ENCODE measurements at regions not wholly inside any gene's neighbourhood (a gene's known extent, or its start where the extent isn't known, plus 50 kb on each side); places are given as distances from the start of the nearest gene placed in this dataset.

DNA sequence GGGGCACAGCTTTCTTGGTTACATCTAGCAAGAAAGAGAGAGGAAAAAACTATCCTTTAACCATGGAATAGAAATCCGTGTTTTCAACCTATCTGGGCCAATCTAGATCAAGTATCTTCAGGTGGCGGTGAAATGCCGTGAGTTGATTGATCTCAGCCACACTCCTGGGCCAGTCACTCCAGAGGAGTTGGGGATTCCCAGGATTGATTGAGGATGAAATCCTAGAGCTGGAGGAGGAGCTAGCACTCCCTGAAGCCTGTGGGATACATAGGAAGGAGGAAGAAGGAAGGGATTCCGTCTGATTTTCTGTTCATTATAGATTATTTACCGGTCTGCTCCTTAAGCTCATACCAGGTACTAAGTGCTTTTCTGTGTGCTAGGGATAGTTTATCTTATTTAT is 106.3 kb upstream of the ARID2 start:
- TF ChIP-seq SP1 (IDR thresholded peaks at IDR 0.05): no peak
- TF ChIP-seq ZNF384 (IDR thresholded peaks at IDR 0.05): no peak
- CTCF ChIA-PET: no interaction called here
- POLR2A ChIA-PET: no interaction called here
- DNase-seq (ENCODE audit: extremely low spot score): no peak

DNA sequence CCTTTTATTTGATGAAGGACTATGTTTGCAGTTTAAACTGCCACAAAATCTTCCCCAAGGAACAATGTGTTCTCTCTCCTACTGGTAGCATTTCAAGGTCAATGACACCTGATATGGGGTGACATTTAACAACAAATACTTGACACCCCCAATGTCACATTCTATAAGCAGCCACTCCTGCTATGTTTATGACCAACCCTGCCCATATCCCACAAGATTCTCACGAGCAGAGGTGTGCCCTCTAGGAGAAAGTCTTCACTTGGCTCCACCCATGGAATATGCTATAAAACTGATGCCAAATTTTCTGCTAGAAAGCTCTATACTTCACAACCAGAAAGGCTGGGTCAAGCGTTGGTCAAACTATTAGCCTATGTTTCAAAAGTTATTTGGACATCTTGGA is 105.6 kb upstream of the ARID2 start:
- no peak for DNase-seq (ENCODE audit: extremely low spot score)
- ChIA-PET POLR2A (no interaction called here), CTCF (no interaction called here)
- TF ChIP-seq, protein P1, sequence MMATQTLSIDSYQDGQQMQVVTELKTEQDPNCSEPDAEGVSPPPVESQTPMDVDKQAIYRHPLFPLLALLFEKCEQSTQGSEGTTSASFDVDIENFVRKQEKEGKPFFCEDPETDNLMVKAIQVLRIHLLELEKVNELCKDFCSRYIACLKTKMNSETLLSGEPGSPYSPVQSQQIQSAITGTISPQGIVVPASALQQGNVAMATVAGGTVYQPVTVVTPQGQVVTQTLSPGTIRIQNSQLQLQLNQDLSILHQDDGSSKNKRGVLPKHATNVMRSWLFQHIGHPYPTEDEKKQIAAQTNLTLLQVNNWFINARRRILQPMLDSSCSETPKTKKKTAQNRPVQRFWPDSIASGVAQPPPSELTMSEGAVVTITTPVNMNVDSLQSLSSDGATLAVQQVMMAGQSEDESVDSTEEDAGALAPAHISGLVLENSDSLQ (IDR thresholded peaks at IDR 0.05): no peak
- TF ChIP-seq SUZ12 (IDR thresholded peaks at IDR 0.05): no peak
- no peak for TF ChIP-seq FOXK2 (IDR thresholded peaks at IDR 0.05)
- TF ChIP-seq CTBP1 (IDR thresholded peaks at IDR 0.05; ENCODE audit: borderline replicate concordance): no peak
- TF ChIP-seq FOXA1 (IDR thresholded peaks at IDR 0.05): no peak
- TF ChIP-seq ELF4 (IDR thresholded peaks at IDR 0.05): no peak
- TF ChIP-seq LEF1 (IDR thresholded peaks at IDR 0.05; ENCODE audit: borderline replicate concordance): no peak

DNA sequence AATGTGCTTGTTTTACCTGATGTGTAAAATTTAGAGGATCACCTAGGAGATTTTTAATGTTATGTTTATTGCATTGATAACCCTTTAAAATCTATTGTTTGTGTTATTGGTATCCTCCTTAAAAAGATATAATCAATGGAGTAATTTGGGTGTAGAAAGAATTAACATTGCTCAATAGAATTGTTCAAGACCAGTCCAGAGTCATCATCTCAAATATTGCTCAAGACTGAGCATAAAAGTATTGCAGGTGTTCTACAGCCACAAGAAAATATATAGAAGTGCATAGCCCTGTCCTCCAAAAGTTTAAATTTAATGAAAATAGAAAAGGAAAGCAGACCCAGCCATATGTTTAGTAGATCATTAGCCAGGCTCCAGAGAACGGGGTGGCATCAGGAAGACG is 102.5 kb upstream of the ARID2 start:
- CTCF ChIA-PET: no interaction called here

DNA sequence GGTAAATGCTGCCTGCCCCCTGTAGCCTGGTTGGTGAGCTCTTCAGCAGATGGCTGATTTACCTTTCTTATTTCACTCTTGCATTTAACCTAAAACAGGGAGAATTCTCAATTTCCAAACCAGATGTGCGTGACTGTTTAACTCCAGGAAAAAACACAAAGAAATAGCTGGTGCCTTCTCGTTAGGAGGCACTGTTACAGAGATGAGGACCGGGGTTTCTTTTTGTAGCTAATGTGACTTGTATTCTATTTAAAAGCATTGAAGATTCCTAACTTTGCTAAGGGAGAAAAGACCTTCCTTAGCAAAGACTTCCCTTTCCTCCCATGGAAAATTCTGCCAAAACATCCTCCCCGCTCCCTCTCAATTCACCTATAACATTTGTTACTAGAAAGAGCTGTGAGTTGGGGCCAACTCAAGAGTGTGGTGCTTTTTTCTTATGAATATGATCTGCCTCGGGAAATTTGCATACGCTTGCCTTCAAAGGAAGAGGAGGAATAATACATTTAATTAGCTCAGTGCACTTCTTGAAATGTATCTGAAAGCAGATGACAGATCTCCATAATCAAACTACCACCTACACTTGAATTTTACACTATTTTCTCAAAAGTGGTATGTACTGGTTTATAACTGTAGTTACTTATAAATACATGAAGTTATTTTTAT is 102.0 kb upstream of the ARID2 start:
- ChIA-PET POLR2A (no interaction called here), CTCF (no interaction called here)
- DNase-seq (ENCODE audit: extremely low spot score): no peak
- no peak for TF ChIP-seq LEF1 (IDR thresholded peaks at IDR 0.05; ENCODE audit: borderline replicate concordance)
- no peak for TF ChIP-seq ELF4 (IDR thresholded peaks at IDR 0.05)

More for the DNA sequence above, 102.5 kb upstream of the ARID2 start:
- TF ChIP-seq SP1 (IDR thresholded peaks at IDR 0.05) (no peak), FOXM1 (IDR thresholded peaks at IDR 0.05; ENCODE audit: borderline replicate concordance) (no peak), ARNT (IDR thresholded peaks at IDR 0.05) (no peak), ELF4 (IDR thresholded peaks at IDR 0.05) (no peak), TARDBP (IDR thresholded peaks at IDR 0.05) (no peak), FOXK2 (IDR thresholded peaks at IDR 0.05) (no peak), FOXA1 (IDR thresholded peaks at IDR 0.05) (no peak), LEF1 (IDR thresholded peaks at IDR 0.05; ENCODE audit: borderline replicate concordance) (no peak), CTBP1 (IDR thresholded peaks at IDR 0.05; ENCODE audit: borderline replicate concordance) (no peak), L3MBTL2 (conservative IDR thresholded peaks at IDR 0.05) (no peak), NFRKB (IDR thresholded peaks at IDR 0.05) (no peak), HDGF (IDR thresholded peaks at IDR 0.05; ENCODE audit: borderline replicate concordance) (no peak), SUZ12 (IDR thresholded peaks at IDR 0.05) (no peak), ZNF384 (IDR thresholded peaks at IDR 0.05) (no peak)
- TF ChIP-seq, protein P1 (IDR thresholded peaks at IDR 0.05): no peak
- no peak for DNase-seq (ENCODE audit: extremely low spot score)
- POLR2A ChIA-PET: no interaction called here

DNA sequence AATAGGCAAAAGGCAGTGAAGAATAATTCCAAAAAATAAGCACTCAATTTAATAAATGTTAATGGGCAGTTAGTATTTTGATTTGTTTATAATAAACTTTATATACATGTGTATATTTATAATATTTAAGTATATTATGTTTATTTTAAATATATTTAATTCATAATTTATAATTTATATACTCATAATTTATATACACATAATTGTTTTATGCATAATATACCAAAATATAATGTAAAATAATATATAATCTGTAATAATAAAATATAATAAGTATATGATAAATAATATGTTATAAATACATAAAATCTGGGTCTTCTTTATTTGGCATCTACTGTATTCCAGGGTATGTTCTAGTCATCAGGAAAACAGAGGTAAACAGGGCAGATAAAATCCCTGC is 100.2 kb upstream of the ARID2 start:
- DNase-seq (ENCODE audit: extremely low spot score): no peak
- ChIA-PET CTCF (interaction anchor here (0.8 kb wide), 1 partner anchor 13 kb away, joined by 3 read pairs; no protein-coding TSS in a partner anchor), POLR2A (no interaction called here)
- TF ChIP-seq FOXM1 (IDR thresholded peaks at IDR 0.05; ENCODE audit: borderline replicate concordance) (no peak), ELF4 (IDR thresholded peaks at IDR 0.05) (no peak), LEF1 (IDR thresholded peaks at IDR 0.05; ENCODE audit: borderline replicate concordance) (no peak), FOXA1 (IDR thresholded peaks at IDR 0.05) (no peak), ZNF384 (IDR thresholded peaks at IDR 0.05) (no peak), FOXK2 (IDR thresholded peaks at IDR 0.05) (no peak), NFRKB (IDR thresholded peaks at IDR 0.05) (no peak), CTBP1 (IDR thresholded peaks at IDR 0.05; ENCODE audit: borderline replicate concordance) (no peak), SUZ12 (IDR thresholded peaks at IDR 0.05) (no peak), SP1 (IDR thresholded peaks at IDR 0.05) (no peak), TARDBP (IDR thresholded peaks at IDR 0.05) (no peak), ARNT (IDR thresholded peaks at IDR 0.05) (no peak), HDGF (IDR thresholded peaks at IDR 0.05; ENCODE audit: borderline replicate concordance) (no peak)
- TF ChIP-seq, protein P1 (IDR thresholded peaks at IDR 0.05): no peak

DNA sequence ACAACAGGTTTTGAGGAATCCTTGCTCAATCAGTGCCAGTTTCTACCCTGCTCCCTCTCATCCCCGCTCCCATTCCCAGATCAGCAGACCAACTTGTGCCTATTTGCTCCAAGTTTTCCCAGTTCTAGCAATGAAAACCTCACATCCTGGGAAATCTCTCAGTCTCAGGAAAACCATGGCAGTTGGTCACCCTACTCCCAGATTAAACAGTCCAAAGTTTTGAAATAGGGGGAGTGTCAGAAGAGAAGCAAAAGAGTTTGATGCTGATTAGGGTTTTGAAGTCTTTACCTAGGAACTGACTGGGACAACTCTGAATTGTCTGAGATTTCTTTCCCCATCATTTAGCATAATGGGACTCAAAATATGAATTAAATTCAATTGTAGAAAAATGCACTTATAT is 95.8 kb upstream of the ARID2 start:
- TF ChIP-seq LEF1 (IDR thresholded peaks at IDR 0.05; ENCODE audit: borderline replicate concordance) (no peak), CTBP1 (IDR thresholded peaks at IDR 0.05; ENCODE audit: borderline replicate concordance) (no peak), L3MBTL2 (conservative IDR thresholded peaks at IDR 0.05) (no peak), ELF4 (IDR thresholded peaks at IDR 0.05) (no peak), FOXK2 (IDR thresholded peaks at IDR 0.05) (no peak), TARDBP (IDR thresholded peaks at IDR 0.05) (no peak), SP1 (IDR thresholded peaks at IDR 0.05) (no peak), FOXM1 (IDR thresholded peaks at IDR 0.05; ENCODE audit: borderline replicate concordance) (no peak), FOXA1 (IDR thresholded peaks at IDR 0.05) (no peak), SUZ12 (IDR thresholded peaks at IDR 0.05) (no peak), NFRKB (IDR thresholded peaks at IDR 0.05) (no peak), ARNT (IDR thresholded peaks at IDR 0.05) (no peak), BHLHE40 (IDR thresholded peaks at IDR 0.05; ENCODE audit: borderline replicate concordance) (no peak), ZNF384 (IDR thresholded peaks at IDR 0.05) (no peak)
- TF ChIP-seq, protein P1 (IDR thresholded peaks at IDR 0.05): no peak
- POLR2A ChIA-PET: no interaction called here
- CTCF ChIA-PET: no interaction called here
- no peak for DNase-seq (ENCODE audit: extremely low spot score)
